HCT116 (cell line): ENCODE measurements at regions not wholly inside any gene's neighbourhood (a gene's known extent, or its start where the extent isn't known, plus 50 kb on each side); places are given as distances from the start of the nearest gene placed in this dataset.

Experiments used
- ATAC-seq: fragments of 200-7000 bp; cut with Tn5 transposase; 2 replicates; pipeline ENCODE4 v1.9.1; 2020; ENCODE audit warnings: mild to moderate bottlenecking, moderate library complexity
- BruUV-seq: library from RNA; stranded (reverse); fragments of 400-500 nt; replicated peaks from 2 replicates; lab custom pipeline; 2021; lab: Mats Ljungman, UMichigan
- CTCF ChIA-PET: fragments of 300-600 bp; sonication (Branson Sonifier 250); formaldehyde crosslinking; loops from one replicate; lab custom pipeline; 2021; ENCODE audit warnings: antibody characterized with exemption; lab: Charles Lee
- POLR2A ChIA-PET: fragments of 300-600, 350-600 bp; sonication (Branson Sonifier 250); formaldehyde crosslinking; loops from one replicate; lab custom pipeline; 2021; ENCODE audit warnings: antibody characterized with exemption; lab: Charles Lee
- RAD21 ChIA-PET, 2 experiments: fragments of 300-600 bp; sonication (Branson Sonifier 250); formaldehyde crosslinking; loops; one replicate each; lab custom pipeline; 2023; ENCODE audit warnings: low total read pairs in 2 of 2; ENCODE audit not compliant: uncharacterized antibody in 2 of 2, unreplicated experiment in 2 of 2, low non-redundant PET in 1 of 2; lab: Charles Lee
- DNase-seq: peaks from one replicate; pipeline ENCODE4 v3.0.0-alpha.2; 2010; ENCODE audit warnings: low read depth, low spot score
- H2AFZ ChIP-seq: fragments of 200-600 bp; shearing (Covaris generic), sonication (generic); 2 replicates; pipeline ENCODE4 v1.6.1; 2017; ENCODE audit warnings: low read depth, mixed run types, mixed read lengths, antibody characterized with exemption, low read length; ENCODE audit not compliant: poor library complexity, severe bottlenecking
- H3K27ac ChIP-seq: 2 replicates; pipeline ENCODE4 v1.5.1; 2012; ENCODE audit warnings: low read depth, low read length
- H3K27me3 ChIP-seq: fragments of 200-600 bp; sonication (generic); 2 replicates; pipeline ENCODE4 v1.6.1; 2016; ENCODE audit warnings: mixed run types, low read length, mixed read lengths; ENCODE audit not compliant: insufficient read depth
- H3K36me3 ChIP-seq, 2 experiments: fragments of 200-500 bp in 1 of 2; fragments of 200-600 bp in 1 of 2; sonication (Bioruptor generic) in 1 of 2; sonication (generic) in 1 of 2; 2 replicates each; pipeline versions ENCODE4 v1.5.1 to v1.6.1; 2014 to 2016; ENCODE audit warnings: low read length in 2 of 2, inconsistent platforms in 1 of 2, mixed read lengths in 1 of 2, mixed run types in 1 of 2; ENCODE audit not compliant: insufficient read depth in 2 of 2, control insufficient read depth in 1 of 2
- H3K4me1 ChIP-seq, 2 experiments: fragments of 200-600 bp in 1 of 2; sonication (generic) in 1 of 2; 2 replicates each; pipeline versions ENCODE4 v1.5.1 to v1.6.1; 2012 to 2017; ENCODE audit warnings: low read length in 2 of 2, inconsistent platforms in 1 of 2, mild to moderate bottlenecking in 1 of 2, mixed read lengths in 1 of 2, mixed run types in 1 of 2, moderate library complexity in 1 of 2; ENCODE audit not compliant: insufficient read depth in 2 of 2, control insufficient read depth in 1 of 2
- H3K4me2 ChIP-seq: fragments of 200-600 bp; sonication (generic); 2 replicates; pipeline ENCODE4 v1.6.1; 2017; ENCODE audit warnings: mixed run types, low read length, mixed read lengths
- H3K4me3 ChIP-seq, 2 experiments: fragments of 200-600 bp in 1 of 2; sonication (generic) in 1 of 2; replicated peaks in 1 of 2; 2 replicates each; pipeline ENCODE4 v1.5.1; 2011 to 2016; ENCODE audit warnings: low read length in 2 of 2, control low read depth in 1 of 2, low read depth in 1 of 2, mild to moderate bottlenecking in 1 of 2, mixed read lengths in 1 of 2, mixed run types in 1 of 2
- H3K79me2 ChIP-seq: fragments of 200-600 bp; sonication (generic); 2 replicates; pipeline ENCODE4 v1.6.1; 2017; ENCODE audit warnings: mild to moderate bottlenecking, mixed run types, low read length, moderate library complexity, mixed read lengths; ENCODE audit not compliant: insufficient read depth
- H3K9ac ChIP-seq: fragments of 200-600 bp; sonication (generic); 2 replicates; pipeline ENCODE4 v1.6.1; 2016; ENCODE audit warnings: low read length, mixed read lengths
- H3K9me2 ChIP-seq: fragments of 200-600 bp; sonication (generic), shearing (Covaris generic); 2 replicates; pipeline ENCODE4 v1.6.1; 2017; ENCODE audit warnings: mixed run types, mild to moderate bottlenecking, moderate library complexity; ENCODE audit not compliant: insufficient read depth
- H3K9me3 ChIP-seq, 2 experiments: fragments of 200-500 bp in 1 of 2; fragments of 200-600 bp in 1 of 2; sonication (Bioruptor generic) in 1 of 2; sonication (generic) in 1 of 2; 2 replicates each; pipeline ENCODE4 v1.6.1; 2014 to 2017; ENCODE audit warnings: low read length in 2 of 2, mixed read lengths in 2 of 2, inconsistent platforms in 1 of 2, low read depth in 1 of 2, mild to moderate bottlenecking in 1 of 2, mixed run types in 1 of 2, moderate library complexity in 1 of 2; ENCODE audit not compliant: control insufficient read depth in 1 of 2, insufficient read depth in 1 of 2
- H4K20me1 ChIP-seq: fragments of 200-600 bp; sonication (generic), shearing (Covaris generic); 2 replicates; pipeline ENCODE4 v1.6.1; 2017; ENCODE audit warnings: mixed run types, mild to moderate bottlenecking, moderate library complexity; ENCODE audit not compliant: insufficient read depth
- ATF3 ChIP-seq: IDR thresholded peaks from 2 replicates; pipeline ENCODE4 v1.6.1; 2012
- CBX3 ChIP-seq: IDR thresholded peaks from 2 replicates; pipeline ENCODE4 v1.6.1; 2012; ENCODE audit warnings: low read depth
- ELF1 ChIP-seq: IDR thresholded peaks from 2 replicates; pipeline ENCODE4 v1.6.1; 2012; ENCODE audit warnings: low read depth, borderline replicate concordance
- EZH2 ChIP-seq: fragments of 200-600 bp; sonication (generic); IDR thresholded peaks from 2 replicates; pipeline ENCODE4 v1.6.1; 2017; ENCODE audit warnings: antibody characterized with exemption, mixed run types
- EZH2phosphoT487 ChIP-seq: fragments of 200-600 bp; IDR thresholded peaks from 2 replicates; pipeline ENCODE4 v1.6.1; 2018; ENCODE audit warnings: antibody characterized with exemption, borderline replicate concordance
- POLR2A ChIP-seq: IDR thresholded peaks from 2 replicates; pipeline ENCODE4 v1.7.0; 2011; ENCODE audit warnings: borderline replicate concordance; ENCODE audit not compliant: insufficient read depth, insufficient read length; ENCODE audit errors: extremely low read depth
- SIN3A ChIP-seq: IDR thresholded peaks from 2 replicates; pipeline ENCODE4 v1.6.1; 2012; ENCODE audit warnings: low read depth
- SP1 ChIP-seq: IDR thresholded peaks from 2 replicates; pipeline ENCODE4 v1.6.1; 2012; ENCODE audit warnings: low read depth
- SRF ChIP-seq: IDR thresholded peaks from 2 replicates; pipeline ENCODE4 v1.6.1; 2012; ENCODE audit warnings: low read depth
- intact Hi-C: fragments of 100-400 bp; cut with micrococcal nuclease; formaldehyde crosslinking; loops from 2 replicates; pipeline ENCODE4 v1.10.0; 2022
- TF ChIP-seq, protein P1 (sequence below): IDR thresholded peaks from 2 replicates; pipeline ENCODE4 v1.6.1; 2012; ENCODE audit warnings: low read depth
- TF ChIP-seq, protein P2 (sequence below): IDR thresholded peaks from 2 replicates; pipeline ENCODE4 v1.6.1; 2012
- TF ChIP-seq, protein P3 (sequence below), 3 experiments: fragments of 200-600 bp in 1 of 3; sonication (generic) in 1 of 3; IDR thresholded peaks in 2 of 3; conservative IDR thresholded peaks in 1 of 3; 2 replicates each; pipeline ENCODE4 v1.5.1; 2012 to 2017; ENCODE audit warnings: low read depth in 2 of 3, low read length in 2 of 3, antibody characterized with exemption in 1 of 3, borderline replicate concordance in 1 of 3, control low read depth in 1 of 3, mild to moderate bottlenecking in 1 of 3, mixed read lengths in 1 of 3, mixed run types in 1 of 3, moderate library complexity in 1 of 3; ENCODE audit not compliant: insufficient read depth in 1 of 3

DNA sequence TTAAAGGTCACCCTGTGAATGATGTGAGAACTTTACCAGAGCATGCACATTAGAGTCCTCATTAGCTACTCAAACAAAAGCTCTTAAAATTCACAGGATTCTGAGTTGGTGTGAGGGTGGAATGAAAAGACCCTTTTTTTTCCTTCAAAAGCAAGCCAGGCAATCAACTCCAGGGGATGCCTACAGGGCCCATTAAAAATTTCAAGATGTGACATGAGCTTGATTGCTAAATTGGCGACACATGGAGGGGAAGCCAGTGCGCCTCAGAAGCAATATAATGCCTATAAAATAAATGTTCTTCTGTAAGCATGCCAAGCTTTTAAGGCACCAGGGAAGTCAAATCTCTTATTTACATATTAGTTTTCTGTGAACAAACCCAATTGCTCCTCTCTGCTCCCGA lies 328.8 kb upstream of the SUCLG2 start:
- Histone ChIP-seq H3K9me3 (peaks cover 0 to 4% of the 10 kb centered on the region in 2 experiments; a peak in 1 of 4 replicates), H3K27ac (no peak overlapping the region), H2AFZ (no peak overlapping the region), H4K20me1 (no peaks in the 10 kb centered on the region), H3K36me3 (no peaks in the 10 kb centered on the region), H3K79me2 (no peaks in the 10 kb centered on the region), H3K4me1 (no peaks in the 10 kb centered on the region), H3K4me2 (no peak overlapping the region), H3K27me3 (no peaks in the 10 kb centered on the region), H3K9me2 (no peaks in the 10 kb centered on the region), H3K4me3 (no peak overlapping the region), H3K9ac (no peak overlapping the region)
- ChIA-PET RAD21 (no interaction called here), CTCF (no interaction called here), POLR2A (no interaction called here)
- no TSS peak for BruUV-seq
- intact Hi-C loops, result no loop called here
- TF ChIP-seq ELF1 (no peak), SIN3A (no peak), SRF (no peak), SP1 (no peak), ATF3 (no peak), EZH2 (no peak), EZH2phosphoT487 (no peak), POLR2A (no peak), CBX3 (no peak)
- TF ChIP-seq, protein P1, sequence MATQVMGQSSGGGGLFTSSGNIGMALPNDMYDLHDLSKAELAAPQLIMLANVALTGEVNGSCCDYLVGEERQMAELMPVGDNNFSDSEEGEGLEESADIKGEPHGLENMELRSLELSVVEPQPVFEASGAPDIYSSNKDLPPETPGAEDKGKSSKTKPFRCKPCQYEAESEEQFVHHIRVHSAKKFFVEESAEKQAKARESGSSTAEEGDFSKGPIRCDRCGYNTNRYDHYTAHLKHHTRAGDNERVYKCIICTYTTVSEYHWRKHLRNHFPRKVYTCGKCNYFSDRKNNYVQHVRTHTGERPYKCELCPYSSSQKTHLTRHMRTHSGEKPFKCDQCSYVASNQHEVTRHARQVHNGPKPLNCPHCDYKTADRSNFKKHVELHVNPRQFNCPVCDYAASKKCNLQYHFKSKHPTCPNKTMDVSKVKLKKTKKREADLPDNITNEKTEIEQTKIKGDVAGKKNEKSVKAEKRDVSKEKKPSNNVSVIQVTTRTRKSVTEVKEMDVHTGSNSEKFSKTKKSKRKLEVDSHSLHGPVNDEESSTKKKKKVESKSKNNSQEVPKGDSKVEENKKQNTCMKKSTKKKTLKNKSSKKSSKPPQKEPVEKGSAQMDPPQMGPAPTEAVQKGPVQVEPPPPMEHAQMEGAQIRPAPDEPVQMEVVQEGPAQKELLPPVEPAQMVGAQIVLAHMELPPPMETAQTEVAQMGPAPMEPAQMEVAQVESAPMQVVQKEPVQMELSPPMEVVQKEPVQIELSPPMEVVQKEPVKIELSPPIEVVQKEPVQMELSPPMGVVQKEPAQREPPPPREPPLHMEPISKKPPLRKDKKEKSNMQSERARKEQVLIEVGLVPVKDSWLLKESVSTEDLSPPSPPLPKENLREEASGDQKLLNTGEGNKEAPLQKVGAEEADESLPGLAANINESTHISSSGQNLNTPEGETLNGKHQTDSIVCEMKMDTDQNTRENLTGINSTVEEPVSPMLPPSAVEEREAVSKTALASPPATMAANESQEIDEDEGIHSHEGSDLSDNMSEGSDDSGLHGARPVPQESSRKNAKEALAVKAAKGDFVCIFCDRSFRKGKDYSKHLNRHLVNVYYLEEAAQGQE, result no peak
- TF ChIP-seq, protein P2, sequence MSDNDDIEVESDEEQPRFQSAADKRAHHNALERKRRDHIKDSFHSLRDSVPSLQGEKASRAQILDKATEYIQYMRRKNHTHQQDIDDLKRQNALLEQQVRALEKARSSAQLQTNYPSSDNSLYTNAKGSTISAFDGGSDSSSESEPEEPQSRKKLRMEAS, result no peak
- TF ChIP-seq, protein P3, sequence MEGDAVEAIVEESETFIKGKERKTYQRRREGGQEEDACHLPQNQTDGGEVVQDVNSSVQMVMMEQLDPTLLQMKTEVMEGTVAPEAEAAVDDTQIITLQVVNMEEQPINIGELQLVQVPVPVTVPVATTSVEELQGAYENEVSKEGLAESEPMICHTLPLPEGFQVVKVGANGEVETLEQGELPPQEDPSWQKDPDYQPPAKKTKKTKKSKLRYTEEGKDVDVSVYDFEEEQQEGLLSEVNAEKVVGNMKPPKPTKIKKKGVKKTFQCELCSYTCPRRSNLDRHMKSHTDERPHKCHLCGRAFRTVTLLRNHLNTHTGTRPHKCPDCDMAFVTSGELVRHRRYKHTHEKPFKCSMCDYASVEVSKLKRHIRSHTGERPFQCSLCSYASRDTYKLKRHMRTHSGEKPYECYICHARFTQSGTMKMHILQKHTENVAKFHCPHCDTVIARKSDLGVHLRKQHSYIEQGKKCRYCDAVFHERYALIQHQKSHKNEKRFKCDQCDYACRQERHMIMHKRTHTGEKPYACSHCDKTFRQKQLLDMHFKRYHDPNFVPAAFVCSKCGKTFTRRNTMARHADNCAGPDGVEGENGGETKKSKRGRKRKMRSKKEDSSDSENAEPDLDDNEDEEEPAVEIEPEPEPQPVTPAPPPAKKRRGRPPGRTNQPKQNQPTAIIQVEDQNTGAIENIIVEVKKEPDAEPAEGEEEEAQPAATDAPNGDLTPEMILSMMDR (IDR thresholded peaks at IDR 0.05 in 2 of 3, conservative IDR thresholded peaks at IDR 0.05 in 1 of 3; ENCODE audit: borderline replicate concordance in 1 of 3, insufficient read depth in 1 of 3, low read depth in 2 of 3, low read length in 2 of 3), result no peak
- DNase-seq (no peak), ATAC-seq (no peak)
